Right cardiac atrium (tissue), 5 donors: ENCODE measurements at regions not wholly inside any gene's neighbourhood (a gene's known extent, or its start where the extent isn't known, plus 50 kb on each side); places are given as distances from the start of the nearest gene placed in this dataset.

Source experiments
- ATAC-seq, 2 donors: fragments of 200-7000 bp; cut with Tn5 transposase; one replicate each; pipeline versions ENCODE4 v1.8.0 to v1.9.1; 2020; ENCODE audit warnings: moderate library complexity in 2 of 2, mild to moderate bottlenecking in 1 of 2
- DNase-seq, 3 donors: peaks; one replicate each; pipeline ENCODE4 v3.0.0-alpha.2; 2020
- H3K27ac ChIP-seq: one replicate; pipeline ENCODE4 v1.5.1; 2013; ENCODE audit warnings: mild to moderate bottlenecking, low read length, control low read depth, moderate library complexity
- H3K27me3 ChIP-seq: one replicate; pipeline ENCODE4 v1.6.1; 2013; ENCODE audit not compliant: control insufficient read depth, insufficient read depth
- H3K4me1 ChIP-seq: one replicate; pipeline ENCODE4 v1.6.1; 2013; ENCODE audit warnings: low read length; ENCODE audit not compliant: control insufficient read depth, insufficient read depth
- H3K4me3 ChIP-seq: one replicate; pipeline ENCODE4 v1.5.1; 2013; ENCODE audit warnings: low read length, control low read depth
- H3K9me3 ChIP-seq: one replicate; pipeline ENCODE4 v1.6.1; 2013; ENCODE audit warnings: low read length; ENCODE audit not compliant: control insufficient read depth
- WGBS: extraction: QIAGEN DNeasy Blood & Tissue Kit; methylation state at CpG from one replicate; pipeline ENCODE4 v1.1.7; 2013; 5-methylcytosine and 5-hydroxymethylcytosine counted together
- intact Hi-C, 4 donors: fragments of 100-400 bp; cut with DNase I; formaldehyde crosslinking; loops; one replicate each; pipeline versions ENCODE4 v1.11.0 to v1.14.0; 2022 to 2023
- donor health status: healthy with polysubstance abuse.
- donor health status: DM: no; HTN: yes; CAD: no.
- donor health status: DM: no; HTN: no; CAD: no.
- donor health status: DM: no; HTN: yes; CAD: no; lungs with severe emphysema.
- donor health status: DM: yes; HTN: yes; CAD: no.

DNA sequence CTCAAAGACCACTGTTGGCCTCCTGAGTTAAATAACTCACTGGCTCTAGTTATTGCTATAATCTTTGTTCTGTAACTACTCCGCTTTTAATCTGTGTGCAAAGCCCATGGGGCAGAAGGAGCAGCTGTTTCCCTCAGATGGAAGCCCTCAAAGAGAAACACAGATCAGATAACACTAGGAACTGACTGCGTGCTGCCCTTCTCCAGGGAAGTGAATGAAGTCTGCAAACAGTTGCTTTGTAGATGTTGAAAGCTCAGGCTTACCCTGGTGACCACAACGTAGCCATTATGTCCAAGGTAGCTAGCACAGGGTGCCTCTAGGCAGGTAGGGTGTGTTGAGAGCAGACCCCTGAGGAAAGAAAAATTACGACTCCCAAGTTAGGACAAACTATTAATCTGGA, 152.3 kb upstream of the STAC start:
- no peak overlapping the region for H3K27ac ChIP-seq
- intact Hi-C loops, result no loop called here
- no peaks in the 10 kb centered on the region for H3K9me3 ChIP-seq
- DNase-seq, result peak in 1 of 3 donors; percentile 10
- no peak overlapping the region for H3K4me3 ChIP-seq
- WGBS, result 32% methylated on average over 4 of the region's 4 CpGs
- ATAC-seq, result no peak
- H3K4me1 ChIP-seq, result no peaks in the 10 kb centered on the region
- no peaks in the 10 kb centered on the region for H3K27me3 ChIP-seq

DNA sequence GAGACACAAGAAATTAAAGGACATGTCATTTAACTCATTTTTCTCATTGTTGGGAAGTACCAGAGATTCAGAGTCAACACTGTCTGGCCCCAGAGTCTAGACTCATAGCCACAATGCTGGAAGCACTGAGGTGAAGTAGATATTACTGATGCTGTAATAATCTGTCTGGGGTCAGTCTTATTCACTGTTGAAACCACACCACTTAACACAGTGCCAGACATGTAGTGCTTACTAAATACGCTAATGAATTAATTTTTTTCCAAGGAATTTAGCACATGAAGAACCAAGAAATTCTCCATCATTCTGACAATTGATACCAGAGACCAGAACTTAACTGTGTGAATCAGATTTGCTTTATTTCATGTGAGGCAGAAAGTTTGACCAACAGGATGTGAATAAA, 150.8 kb upstream of the STAC start:
- ATAC-seq (no peak), DNase-seq (no peak)
- Histone ChIP-seq H3K9me3 (no peaks in the 10 kb centered on the region), H3K4me3 (no peak overlapping the region), H3K27ac (no peak overlapping the region), H3K27me3 (no peaks in the 10 kb centered on the region), H3K4me1 (no peaks in the 10 kb centered on the region)
- 85% methylated on average over 1 of the region's 1 CpG for WGBS
- intact Hi-C loops, result no loop called here

DNA sequence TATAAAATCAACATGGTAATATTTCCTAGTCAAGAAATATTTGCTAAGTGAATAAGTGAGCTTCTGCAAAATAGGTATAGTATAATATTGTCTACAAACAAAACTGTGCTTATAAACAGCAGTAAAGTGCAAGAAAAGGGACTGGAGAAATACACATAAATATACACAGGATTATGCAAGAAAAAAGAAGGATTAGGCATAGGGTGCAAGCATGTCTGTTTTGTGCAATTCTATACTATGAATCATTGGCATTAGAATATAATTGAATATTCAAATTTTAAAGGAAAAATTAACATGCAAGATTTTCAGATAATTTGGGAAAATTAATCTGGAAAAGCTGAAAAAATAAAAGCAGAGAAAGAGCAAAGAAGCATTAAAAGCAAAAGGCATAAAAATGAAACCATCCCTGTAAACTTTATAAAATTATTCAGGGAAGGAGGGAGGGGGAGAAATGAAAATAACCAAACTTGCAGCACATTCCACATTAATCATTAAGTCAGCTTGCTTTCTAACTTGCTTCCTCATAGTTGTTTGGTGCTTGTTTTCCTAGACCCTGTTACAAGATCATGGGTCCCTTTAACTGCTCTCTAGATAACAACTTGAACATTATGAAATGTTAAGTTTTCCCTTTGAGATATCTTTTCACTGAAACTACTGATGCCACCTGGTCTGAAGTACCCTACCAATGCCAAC, 147.4 kb upstream of the STAC start:
- H3K9me3 ChIP-seq, result no peaks in the 10 kb centered on the region
- no peak for ATAC-seq
- H3K4me3 ChIP-seq, result no peak overlapping the region
- H3K4me1 ChIP-seq, result no peaks in the 10 kb centered on the region
- H3K27me3 ChIP-seq, result no peaks in the 10 kb centered on the region
- intact Hi-C loops, result no loop called here
- no peak for DNase-seq
- H3K27ac ChIP-seq, result no peak overlapping the region

DNA sequence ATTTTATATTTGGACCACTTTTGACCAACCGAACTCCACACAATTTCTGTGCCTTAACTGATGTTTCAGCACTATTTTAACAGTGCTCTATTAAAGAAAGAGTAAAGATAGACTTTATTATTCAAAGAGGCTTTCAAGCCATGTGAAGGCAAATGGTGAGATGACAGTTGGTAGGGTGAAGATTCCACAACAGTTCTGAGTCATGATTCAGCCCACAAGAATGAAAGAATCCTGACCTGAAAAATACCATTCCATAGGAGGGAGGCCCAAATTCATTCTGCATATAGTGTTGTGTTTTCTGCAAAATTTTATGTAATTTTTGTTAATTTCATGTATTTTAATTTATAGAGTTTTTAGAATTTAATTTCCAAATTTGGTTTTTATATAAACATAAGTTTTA, 135.6 kb upstream of the STAC start:
- ATAC-seq (no peak), DNase-seq (no peak)
- intact Hi-C loops, result no loop called here
- WGBS, result 90% methylated on average over 1 of the region's 1 CpG
- Histone ChIP-seq H3K27ac (no peak overlapping the region), H3K9me3 (no peaks in the 10 kb centered on the region), H3K4me1 (no peaks in the 10 kb centered on the region), H3K27me3 (no peaks in the 10 kb centered on the region), H3K4me3 (no peak overlapping the region)

DNA sequence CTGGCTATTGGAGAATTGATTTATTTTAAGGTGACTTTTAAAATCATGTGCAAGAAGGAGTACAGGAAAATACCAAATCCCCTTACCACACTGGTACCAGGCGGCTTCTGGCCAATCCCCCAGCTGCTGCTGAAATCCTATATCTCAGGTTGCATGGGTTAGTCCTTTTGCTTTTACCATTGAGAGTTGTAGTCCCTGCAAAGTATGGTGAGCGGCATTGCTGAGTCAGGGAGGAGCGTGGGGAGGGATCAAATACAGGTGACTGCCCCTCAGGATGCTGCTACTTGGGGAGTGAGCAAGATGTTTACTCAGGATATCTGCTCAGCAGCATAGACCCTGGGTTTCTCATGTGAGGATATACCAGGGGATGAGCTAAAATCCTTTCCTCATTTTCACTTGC, 131.9 kb upstream of the STAC start:
- DNase-seq (no peak), ATAC-seq (no peak)
- intact Hi-C loops, result no loop called here
- Histone ChIP-seq H3K27me3 (no peaks in the 10 kb centered on the region), H3K27ac (no peak overlapping the region), H3K9me3 (no peaks in the 10 kb centered on the region), H3K4me3 (no peak overlapping the region), H3K4me1 (no peaks in the 10 kb centered on the region)
- 90% methylated on average over 3 of the region's 3 CpGs for WGBS

DNA sequence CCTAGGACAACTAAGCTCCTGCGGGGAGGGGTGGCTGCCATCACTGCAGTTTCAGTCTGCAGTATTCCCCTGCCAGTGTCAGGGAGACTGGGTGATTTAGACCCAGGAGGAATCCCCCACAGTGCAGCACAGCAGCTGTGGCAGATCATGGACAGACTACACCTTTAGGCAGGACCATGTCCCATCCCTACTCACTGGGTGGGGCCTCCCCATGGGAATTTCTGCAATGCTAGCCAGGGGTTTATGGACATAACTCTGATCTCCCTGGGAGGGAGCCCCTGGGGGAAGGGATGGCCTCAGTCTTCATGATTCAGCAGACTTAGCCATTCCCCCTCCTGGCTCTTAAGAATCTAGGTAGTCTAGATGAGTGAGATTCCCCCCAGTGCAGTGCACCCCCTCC, 130.1 kb upstream of the STAC start:
- no peak overlapping the region for H3K27ac ChIP-seq
- WGBS, result 75% methylated on average over 1 of the region's 1 CpG
- peak in 1 of 3 donors; percentile 24 for DNase-seq
- ATAC-seq, result no peak
- H3K4me3 ChIP-seq, result no peak overlapping the region
- intact Hi-C loops, result no loop called here
- no peaks in the 10 kb centered on the region for H3K9me3 ChIP-seq
- H3K27me3 ChIP-seq, result no peaks in the 10 kb centered on the region
- no peaks in the 10 kb centered on the region for H3K4me1 ChIP-seq

DNA sequence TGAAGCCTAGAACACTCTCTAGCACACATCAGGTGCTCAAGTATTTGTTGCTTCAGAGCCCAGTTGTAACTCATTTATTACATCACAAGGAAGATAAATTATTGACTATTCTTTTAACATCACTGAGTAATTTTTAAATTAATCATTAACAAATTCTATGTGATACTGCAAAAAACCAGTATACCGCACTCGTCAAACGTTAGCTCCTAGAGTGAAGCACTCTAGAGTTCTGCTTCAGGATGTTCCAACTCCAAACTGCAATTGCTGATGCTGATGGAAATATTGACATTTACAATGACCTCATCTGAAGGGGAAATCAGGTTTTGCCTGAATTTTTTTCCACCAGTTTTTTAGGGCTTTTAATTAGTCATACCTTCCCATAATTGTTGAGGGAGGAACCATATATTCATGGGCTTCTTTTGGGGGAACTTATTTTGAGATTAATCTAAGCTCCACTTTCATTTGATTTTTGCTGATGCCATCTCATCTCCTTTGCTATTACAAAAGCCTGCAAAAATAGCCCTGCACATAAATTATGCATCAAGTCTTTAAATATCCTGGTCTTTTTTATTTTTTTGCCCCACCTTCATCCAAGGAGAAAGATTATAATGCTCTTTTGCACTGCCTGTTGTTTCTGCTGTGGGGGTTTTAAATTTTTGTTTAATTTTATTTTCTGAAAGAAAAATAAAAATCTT, 123.0 kb upstream of the STAC start:
- intact Hi-C loops, result no loop called here
- 96% methylated on average over 3 of the region's 3 CpGs for WGBS
- ATAC-seq (no peak), DNase-seq (no peak)
- Histone ChIP-seq H3K4me1 (no peaks in the 10 kb centered on the region), H3K9me3 (no peaks in the 10 kb centered on the region), H3K27me3 (no peaks in the 10 kb centered on the region), H3K27ac (no peak overlapping the region), H3K4me3 (no peak overlapping the region)

DNA sequence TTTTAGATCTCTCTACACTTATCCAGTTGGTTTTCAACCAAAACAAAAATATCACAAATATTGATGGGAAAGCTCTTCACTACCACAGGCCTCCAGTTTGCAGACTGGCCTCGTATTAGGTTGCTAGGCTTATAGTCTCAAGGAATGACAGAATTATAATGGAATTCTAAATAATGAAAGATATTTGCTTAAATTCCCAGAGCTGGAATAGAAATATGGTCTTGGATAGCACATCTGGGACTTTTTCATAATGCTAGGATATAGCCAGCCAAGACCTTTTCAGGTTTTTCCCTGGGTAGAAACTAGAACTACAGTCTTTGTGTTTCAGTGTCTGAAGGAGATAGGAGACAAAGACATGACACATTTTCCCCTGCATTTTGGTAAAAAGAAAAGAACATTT, 121.9 kb upstream of the STAC start:
- ATAC-seq, result no peak
- WGBS, result 61% methylated on average over 1 of the region's 1 CpG
- intact Hi-C loops, result no loop called here

DNA sequence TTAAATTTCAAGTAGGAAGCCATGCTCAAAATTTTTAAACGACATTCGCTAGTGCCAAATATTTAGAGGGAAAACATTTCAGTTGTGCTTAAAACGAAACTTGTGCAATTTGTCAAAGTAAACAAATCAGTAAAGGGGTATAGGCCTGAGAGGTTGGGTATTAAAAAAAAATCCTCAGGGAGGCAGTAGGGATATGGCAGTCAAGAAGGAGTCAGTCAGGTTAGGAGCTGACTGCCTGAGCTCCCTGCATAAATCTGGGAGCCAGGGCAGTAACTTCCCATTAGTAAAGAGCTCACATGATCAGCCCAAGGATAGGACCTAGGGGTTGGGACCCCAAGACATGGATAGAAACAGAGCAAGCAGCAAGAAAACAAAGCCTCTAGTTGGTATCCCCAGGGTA, 120.7 kb upstream of the STAC start:
- Histone ChIP-seq H3K27me3 (no peaks in the 10 kb centered on the region), H3K27ac (no peak overlapping the region), H3K9me3 (no peaks in the 10 kb centered on the region), H3K4me1 (no peaks in the 10 kb centered on the region), H3K4me3 (no peak overlapping the region)
- intact Hi-C loops, result no loop called here
- ATAC-seq (no peak), DNase-seq (no peak)
- WGBS, result 82% methylated on average over 3 of the region's 3 CpGs

More for the DNA sequence above, 121.9 kb upstream of the STAC start:
- H3K9me3 ChIP-seq, result no peaks in the 10 kb centered on the region
- H3K27me3 ChIP-seq, result no peaks in the 10 kb centered on the region
- no peaks in the 10 kb centered on the region for H3K4me1 ChIP-seq
- H3K27ac ChIP-seq, result no peak overlapping the region
- DNase-seq, result no peak
- H3K4me3 ChIP-seq, result no peak overlapping the region

DNA sequence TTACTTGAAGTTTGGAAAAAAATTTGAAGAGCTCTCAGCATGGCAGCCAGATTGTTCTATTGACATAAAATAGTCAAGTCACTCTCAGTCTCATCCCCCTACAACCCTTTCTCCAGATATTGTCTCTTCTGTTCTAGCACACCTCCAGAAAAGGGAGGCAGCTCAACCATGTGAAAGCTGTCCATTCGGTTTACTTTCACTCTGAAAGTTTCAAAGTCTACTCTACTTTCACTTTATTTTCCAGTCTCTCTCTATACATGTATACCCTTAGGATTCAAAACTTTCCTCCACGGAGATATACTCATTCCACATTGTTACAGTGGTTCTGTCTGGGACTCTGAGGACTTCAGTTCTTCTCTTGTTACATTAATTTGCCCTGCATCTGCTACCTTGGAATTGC, 111.0 kb upstream of the STAC start:
- ATAC-seq (no peak), DNase-seq (no peak)
- no peaks in the 10 kb centered on the region for H3K27me3 ChIP-seq
- WGBS, result 79% methylated on average over 2 of the region's 2 CpGs
- intact Hi-C loops, result no loop called here
- H3K27ac ChIP-seq, result no peak overlapping the region
- H3K9me3 ChIP-seq, result no peaks in the 10 kb centered on the region
- no peak overlapping the region for H3K4me3 ChIP-seq
- no peaks in the 10 kb centered on the region for H3K4me1 ChIP-seq

DNA sequence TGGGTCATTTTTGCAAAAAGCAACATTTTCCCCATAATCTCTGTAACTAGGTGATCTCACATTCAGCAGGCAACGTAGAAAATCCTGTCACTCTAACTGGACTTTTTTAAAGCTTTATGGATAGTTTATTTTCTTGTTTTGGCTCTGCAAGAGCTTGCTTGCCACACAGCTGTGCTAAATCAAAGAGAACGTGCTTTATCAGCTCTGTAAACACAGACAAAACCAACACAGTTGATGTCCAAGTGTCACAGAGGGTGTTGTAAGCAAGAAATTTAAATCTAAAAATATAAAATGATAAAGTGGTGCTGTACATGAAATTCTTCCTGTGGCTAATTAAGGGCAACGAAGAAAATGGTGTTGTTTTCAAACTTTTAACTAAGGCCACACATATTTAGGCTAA, 97.5 kb upstream of the STAC start:
- ATAC-seq (no peak), DNase-seq (no peak)
- Histone ChIP-seq H3K4me3 (no peak overlapping the region), H3K27ac (no peak overlapping the region), H3K27me3 (no peaks in the 10 kb centered on the region), H3K4me1 (no peaks in the 10 kb centered on the region), H3K9me3 (no peaks in the 10 kb centered on the region)
- intact Hi-C loops, result no loop called here
- WGBS, result 34% methylated on average over 3 of the region's 3 CpGs

DNA sequence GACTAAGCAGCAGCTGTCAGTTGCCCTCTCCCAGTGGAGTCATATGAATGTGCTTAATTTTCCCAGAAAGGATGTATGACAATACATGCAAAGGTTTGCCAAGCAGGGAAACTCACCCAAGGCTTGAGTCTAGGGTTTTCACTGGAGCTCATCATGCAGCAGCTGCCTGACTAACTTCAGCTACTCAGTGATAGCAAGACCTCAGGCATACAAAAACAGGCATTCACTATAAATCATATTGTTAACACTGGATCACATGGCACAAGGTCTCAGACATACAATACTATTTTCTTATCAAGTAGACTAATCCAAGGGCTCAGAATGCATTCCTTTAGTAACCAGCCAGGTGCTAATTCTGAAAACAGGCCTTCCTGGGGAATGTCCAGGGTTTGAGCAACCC, 85.0 kb upstream of the STAC start:
- no peak for DNase-seq
- Histone ChIP-seq H3K4me1 (no peaks in the 10 kb centered on the region), H3K4me3 (no peak overlapping the region), H3K9me3 (no peaks in the 10 kb centered on the region), H3K27me3 (no peaks in the 10 kb centered on the region), H3K27ac (no peak overlapping the region)
- intact Hi-C loops, result no loop called here
- no peak for ATAC-seq
